ENCODE measurements at regions not wholly inside any gene's neighbourhood (a gene's known extent, or its start where the extent isn't known, plus 50 kb on each side); places are given as distances from the start of the nearest gene placed in this dataset.

- H3K79me2 ChIP-seq (ENCODE audit: control insufficient read depth, insufficient read depth, low read length, unreplicated experiment): no peaks in the 10 kb centered on the region
- no peak overlapping the region for H2AFZ ChIP-seq (ENCODE audit: low read length, unreplicated experiment)
- no peak overlapping the region for H3K4me3 ChIP-seq (ENCODE audit: low read depth, low read length)
- H3K4me1 ChIP-seq (ENCODE audit: control insufficient read depth, insufficient read depth, low read length, unreplicated experiment): peaks cover 3% of the 10 kb centered on the region
- no peaks in the 10 kb centered on the region for H3K27me3 ChIP-seq (ENCODE audit: insufficient read depth, low read length)
- no peak overlapping the region for H3K27ac ChIP-seq (ENCODE audit: low read depth, low read length)
- no peaks in the 10 kb centered on the region for H3K36me3 ChIP-seq (ENCODE audit: insufficient read depth, low read length)
These were observed 185.9 kb upstream of the FOXA2 start for GRCh38 chr20:22770241-22770800.

GRCh38 chr20:22771706-22772105, 187.3 kb upstream of the FOXA2 start:
- Histone ChIP-seq H3K36me3 (ENCODE audit: insufficient read depth, low read length) (no peaks in the 10 kb centered on the region), H3K79me2 (ENCODE audit: control insufficient read depth, insufficient read depth, low read length, unreplicated experiment) (no peaks in the 10 kb centered on the region), H2AFZ (ENCODE audit: low read length, unreplicated experiment) (no peak overlapping the region), H3K4me1 (ENCODE audit: control insufficient read depth, insufficient read depth, low read length, unreplicated experiment) (peaks cover 16% of the 10 kb centered on the region), H3K27ac (ENCODE audit: low read depth, low read length) (no peak overlapping the region), H3K4me3 (ENCODE audit: low read depth, low read length) (no peak overlapping the region), H3K27me3 (ENCODE audit: insufficient read depth, low read length) (no peaks in the 10 kb centered on the region)

GRCh38 chr20:22773344-22773743, 189.0 kb upstream of the FOXA2 start:
- peaks cover 16% of the 10 kb centered on the region for H3K4me1 ChIP-seq (ENCODE audit: control insufficient read depth, insufficient read depth, low read length, unreplicated experiment)

GRCh38 chr20:22775256-22775655, 190.9 kb upstream of the FOXA2 start:
- no peaks in the 10 kb centered on the region for H3K27me3 ChIP-seq (ENCODE audit: insufficient read depth, low read length)
- H3K4me1 ChIP-seq (ENCODE audit: control insufficient read depth, insufficient read depth, low read length, unreplicated experiment): peaks cover 16% of the 10 kb centered on the region
- no peaks in the 10 kb centered on the region for H3K79me2 ChIP-seq (ENCODE audit: control insufficient read depth, insufficient read depth, low read length, unreplicated experiment)
- H3K27ac ChIP-seq (ENCODE audit: low read depth, low read length): peak overlapping the region; percentile 59
- no peak overlapping the region for H3K4me3 ChIP-seq (ENCODE audit: low read depth, low read length)
- H2AFZ ChIP-seq (ENCODE audit: low read length, unreplicated experiment): no peak overlapping the region
- H3K36me3 ChIP-seq (ENCODE audit: insufficient read depth, low read length): no peaks in the 10 kb centered on the region

More at GRCh38 chr20:22773344-22773743, 189.0 kb upstream of the FOXA2 start:
- no peak overlapping the region for H2AFZ ChIP-seq (ENCODE audit: low read length, unreplicated experiment)
- no peak overlapping the region for H3K27ac ChIP-seq (ENCODE audit: low read depth, low read length)
- no peak overlapping the region for H3K4me3 ChIP-seq (ENCODE audit: low read depth, low read length)
- H3K79me2 ChIP-seq (ENCODE audit: control insufficient read depth, insufficient read depth, low read length, unreplicated experiment): no peaks in the 10 kb centered on the region
- H3K36me3 ChIP-seq (ENCODE audit: insufficient read depth, low read length): no peaks in the 10 kb centered on the region
- H3K27me3 ChIP-seq (ENCODE audit: insufficient read depth, low read length): no peaks in the 10 kb centered on the region

GRCh38 chr20:22775671-22776139, 191.3 kb upstream of the FOXA2 start:
- no peaks in the 10 kb centered on the region for H3K79me2 ChIP-seq (ENCODE audit: control insufficient read depth, insufficient read depth, low read length, unreplicated experiment)
- peak overlapping the region; percentile 59 for H3K27ac ChIP-seq (ENCODE audit: low read depth, low read length)
- no peaks in the 10 kb centered on the region for H3K27me3 ChIP-seq (ENCODE audit: insufficient read depth, low read length)
- no peaks in the 10 kb centered on the region for H3K36me3 ChIP-seq (ENCODE audit: insufficient read depth, low read length)
- no peak overlapping the region for H3K4me3 ChIP-seq (ENCODE audit: low read depth, low read length)
- H2AFZ ChIP-seq (ENCODE audit: low read length, unreplicated experiment): no peak overlapping the region
- H3K4me1 ChIP-seq (ENCODE audit: control insufficient read depth, insufficient read depth, low read length, unreplicated experiment): peaks cover 16% of the 10 kb centered on the region

- Histone ChIP-seq H2AFZ (ENCODE audit: low read length, unreplicated experiment) (no peak overlapping the region), H3K27ac (ENCODE audit: low read depth, low read length) (peak overlapping the region; percentile 59), H3K79me2 (ENCODE audit: control insufficient read depth, insufficient read depth, low read length, unreplicated experiment) (no peaks in the 10 kb centered on the region), H3K4me1 (ENCODE audit: control insufficient read depth, insufficient read depth, low read length, unreplicated experiment) (peaks cover 16% of the 10 kb centered on the region), H3K36me3 (ENCODE audit: insufficient read depth, low read length) (no peaks in the 10 kb centered on the region), H3K27me3 (ENCODE audit: insufficient read depth, low read length) (no peaks in the 10 kb centered on the region), H3K4me3 (ENCODE audit: low read depth, low read length) (no peak overlapping the region)
These were observed 192.0 kb upstream of the FOXA2 start for GRCh38 chr20:22776369-22776768.

GRCh38 chr20:22779878-22780277, 195.5 kb upstream of the FOXA2 start:
- H3K4me3 ChIP-seq (ENCODE audit: low read depth, low read length): no peak overlapping the region
- H3K79me2 ChIP-seq (ENCODE audit: control insufficient read depth, insufficient read depth, low read length, unreplicated experiment): no peaks in the 10 kb centered on the region
- H3K27ac ChIP-seq (ENCODE audit: low read depth, low read length): no peak overlapping the region
- H3K27me3 ChIP-seq (ENCODE audit: insufficient read depth, low read length): no peaks in the 10 kb centered on the region
- H3K36me3 ChIP-seq (ENCODE audit: insufficient read depth, low read length): no peaks in the 10 kb centered on the region
- H2AFZ ChIP-seq (ENCODE audit: low read length, unreplicated experiment): no peak overlapping the region
- H3K4me1 ChIP-seq (ENCODE audit: control insufficient read depth, insufficient read depth, low read length, unreplicated experiment): peaks cover 16% of the 10 kb centered on the region

- H3K79me2 ChIP-seq (ENCODE audit: control insufficient read depth, insufficient read depth, low read length, unreplicated experiment): no peaks in the 10 kb centered on the region
- H3K27me3 ChIP-seq (ENCODE audit: insufficient read depth, low read length): no peaks in the 10 kb centered on the region
- H3K4me3 ChIP-seq (ENCODE audit: low read depth, low read length): no peak overlapping the region
- H3K27ac ChIP-seq (ENCODE audit: low read depth, low read length): no peak overlapping the region
- H3K4me1 ChIP-seq (ENCODE audit: control insufficient read depth, insufficient read depth, low read length, unreplicated experiment): no peaks in the 10 kb centered on the region
- H3K36me3 ChIP-seq (ENCODE audit: insufficient read depth, low read length): no peaks in the 10 kb centered on the region
- H2AFZ ChIP-seq (ENCODE audit: low read length, unreplicated experiment): no peak overlapping the region
These were observed 197.5 kb upstream of the FOXA2 start for GRCh38 chr20:22781869-22782268.

- no peak overlapping the region for H2AFZ ChIP-seq (ENCODE audit: low read length, unreplicated experiment)
- H3K27ac ChIP-seq (ENCODE audit: low read depth, low read length): no peak overlapping the region
- peaks cover under 1% of the 10 kb centered on the region for H3K4me1 ChIP-seq (ENCODE audit: control insufficient read depth, insufficient read depth, low read length, unreplicated experiment)
- no peak overlapping the region for H3K4me3 ChIP-seq (ENCODE audit: low read depth, low read length)
- H3K36me3 ChIP-seq (ENCODE audit: insufficient read depth, low read length): no peaks in the 10 kb centered on the region
- H3K79me2 ChIP-seq (ENCODE audit: control insufficient read depth, insufficient read depth, low read length, unreplicated experiment): no peaks in the 10 kb centered on the region
- H3K27me3 ChIP-seq (ENCODE audit: insufficient read depth, low read length): no peaks in the 10 kb centered on the region
These were observed 205.3 kb upstream of the FOXA2 start for GRCh38 chr20:22789676-22790075.

- no peak overlapping the region for H2AFZ ChIP-seq (ENCODE audit: low read length, unreplicated experiment)
- H3K27ac ChIP-seq (ENCODE audit: low read depth, low read length): no peak overlapping the region
- H3K79me2 ChIP-seq (ENCODE audit: control insufficient read depth, insufficient read depth, low read length, unreplicated experiment): no peaks in the 10 kb centered on the region
- H3K4me3 ChIP-seq (ENCODE audit: low read depth, low read length): no peak overlapping the region
- H3K27me3 ChIP-seq (ENCODE audit: insufficient read depth, low read length): no peaks in the 10 kb centered on the region
- peaks cover 15% of the 10 kb centered on the region for H3K4me1 ChIP-seq (ENCODE audit: control insufficient read depth, insufficient read depth, low read length, unreplicated experiment)
- H3K36me3 ChIP-seq (ENCODE audit: insufficient read depth, low read length): no peaks in the 10 kb centered on the region
These were observed 207.0 kb upstream of the FOXA2 start for GRCh38 chr20:22791396-22791795.

GRCh38 chr20:22791877-22792525, 207.6 kb upstream of the FOXA2 start:
- no peak overlapping the region for H2AFZ ChIP-seq (ENCODE audit: low read length, unreplicated experiment)
- no peak overlapping the region for H3K4me3 ChIP-seq (ENCODE audit: low read depth, low read length)
- no peaks in the 10 kb centered on the region for H3K79me2 ChIP-seq (ENCODE audit: control insufficient read depth, insufficient read depth, low read length, unreplicated experiment)
- H3K36me3 ChIP-seq (ENCODE audit: insufficient read depth, low read length): no peaks in the 10 kb centered on the region
- H3K4me1 ChIP-seq (ENCODE audit: control insufficient read depth, insufficient read depth, low read length, unreplicated experiment): peaks cover 19% of the 10 kb centered on the region
- no peaks in the 10 kb centered on the region for H3K27me3 ChIP-seq (ENCODE audit: insufficient read depth, low read length)
- H3K27ac ChIP-seq (ENCODE audit: low read depth, low read length): no peak overlapping the region
